ENCODE measurements at regions not wholly inside any gene's neighbourhood (a gene's known extent, or its start where the extent isn't known, plus 50 kb on each side); places are given as distances from the start of the nearest gene placed in this dataset.

- DNase-seq (ENCODE audit: low spot score), result no peak
- 25% methylated on average over 13 of the region's 13 CpGs for WGBS
Measured at GRCh38 chr9:129237164-129237611, 59.1 kb upstream of the IER5L start.

DNA sequence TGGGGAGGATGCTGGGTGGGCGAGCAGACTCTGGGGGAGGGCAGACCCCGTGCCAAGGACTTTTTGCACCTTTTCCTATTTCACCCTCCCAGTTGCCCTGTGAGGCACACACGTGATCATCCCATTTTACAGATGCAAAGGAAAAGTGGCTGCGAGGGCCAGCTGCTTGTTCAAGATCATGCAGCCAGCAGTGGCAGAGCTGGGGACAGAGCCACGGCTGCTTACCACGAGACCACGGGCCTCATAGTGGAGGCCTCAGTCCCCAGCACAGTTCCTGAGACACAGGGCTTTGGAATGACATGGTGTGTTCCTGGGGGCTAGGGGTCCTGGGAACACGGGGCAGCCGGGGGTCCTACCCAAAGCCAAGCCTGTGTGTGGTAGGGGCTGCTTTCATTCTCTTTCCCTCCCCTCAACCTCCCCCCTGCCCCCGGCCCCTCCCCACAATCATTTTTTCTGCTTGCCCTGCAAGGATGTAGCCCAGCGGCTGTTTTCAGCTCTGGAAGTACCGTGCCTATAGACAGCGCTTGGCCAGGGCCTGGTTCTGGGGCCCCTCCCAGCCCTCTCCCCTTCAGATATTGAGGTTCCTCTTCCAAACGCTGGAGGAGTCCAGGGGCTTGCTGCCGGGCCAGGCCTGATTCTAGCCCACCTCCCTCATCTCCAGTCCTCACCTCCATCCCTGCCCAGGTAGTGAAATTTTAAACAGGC is 58.5 kb upstream of the IER5L start:
- no peak for DNase-seq (ENCODE audit: low spot score)
- no peaks in the 10 kb centered on the region for H3K9me3 ChIP-seq (ENCODE audit: control insufficient read depth in 4 of 4, low read length in 3 of 4)
- 59% methylated on average over 15 of the region's 15 CpGs for WGBS
- H3K4me1 ChIP-seq (ENCODE audit: control insufficient read depth in 4 of 4, insufficient read depth in 4 of 4, low read length in 3 of 4), result no peaks in the 10 kb centered on the region
- no peak overlapping the region for H3K4me3 ChIP-seq (ENCODE audit: low read depth in 1 of 3, low read length in 3 of 3)
- H3K9ac ChIP-seq (ENCODE audit: low read depth in 1 of 2, low read length in 2 of 2), result no peak overlapping the region
- H3K27me3 ChIP-seq (ENCODE audit: control insufficient read depth in 4 of 4, insufficient read depth in 4 of 4, low read length in 3 of 4), result no peaks in the 10 kb centered on the region
- no peaks in the 10 kb centered on the region for H3K36me3 ChIP-seq (ENCODE audit: control insufficient read depth in 4 of 4, insufficient read depth in 3 of 4, low read depth in 1 of 4, low read length in 3 of 4)
- H3K27ac ChIP-seq (ENCODE audit: low read depth in 1 of 2, low read length in 2 of 2), result no peak overlapping the region
- TF ChIP-seq ZBTB33 (IDR thresholded peaks at IDR 0.05) (no peak), FOXA2 (IDR thresholded peaks at IDR 0.05) (no peak), GABPA (IDR thresholded peaks at IDR 0.05 in 1 of 2, conservative IDR thresholded peaks at IDR 0.05 in 1 of 2) (no peak), TAF1 (conservative IDR thresholded peaks at IDR 0.05) (no peak), JUND (IDR thresholded peaks at IDR 0.05) (no peak), RXRA (IDR thresholded peaks at IDR 0.05) (no peak), HNF4A (conservative IDR thresholded peaks at IDR 0.05) (no peak), EGR1 (IDR thresholded peaks at IDR 0.05; ENCODE audit: low read depth in 2 of 2) (no peak), YY1 (IDR thresholded peaks at IDR 0.05) (no peak), FOXA1 (IDR thresholded peaks at IDR 0.05) (no peak)
- TF ChIP-seq, protein P1, sequence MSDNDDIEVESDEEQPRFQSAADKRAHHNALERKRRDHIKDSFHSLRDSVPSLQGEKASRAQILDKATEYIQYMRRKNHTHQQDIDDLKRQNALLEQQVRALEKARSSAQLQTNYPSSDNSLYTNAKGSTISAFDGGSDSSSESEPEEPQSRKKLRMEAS (IDR thresholded peaks at IDR 0.05), result no peak
- TF ChIP-seq, protein P2, sequence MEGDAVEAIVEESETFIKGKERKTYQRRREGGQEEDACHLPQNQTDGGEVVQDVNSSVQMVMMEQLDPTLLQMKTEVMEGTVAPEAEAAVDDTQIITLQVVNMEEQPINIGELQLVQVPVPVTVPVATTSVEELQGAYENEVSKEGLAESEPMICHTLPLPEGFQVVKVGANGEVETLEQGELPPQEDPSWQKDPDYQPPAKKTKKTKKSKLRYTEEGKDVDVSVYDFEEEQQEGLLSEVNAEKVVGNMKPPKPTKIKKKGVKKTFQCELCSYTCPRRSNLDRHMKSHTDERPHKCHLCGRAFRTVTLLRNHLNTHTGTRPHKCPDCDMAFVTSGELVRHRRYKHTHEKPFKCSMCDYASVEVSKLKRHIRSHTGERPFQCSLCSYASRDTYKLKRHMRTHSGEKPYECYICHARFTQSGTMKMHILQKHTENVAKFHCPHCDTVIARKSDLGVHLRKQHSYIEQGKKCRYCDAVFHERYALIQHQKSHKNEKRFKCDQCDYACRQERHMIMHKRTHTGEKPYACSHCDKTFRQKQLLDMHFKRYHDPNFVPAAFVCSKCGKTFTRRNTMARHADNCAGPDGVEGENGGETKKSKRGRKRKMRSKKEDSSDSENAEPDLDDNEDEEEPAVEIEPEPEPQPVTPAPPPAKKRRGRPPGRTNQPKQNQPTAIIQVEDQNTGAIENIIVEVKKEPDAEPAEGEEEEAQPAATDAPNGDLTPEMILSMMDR (IDR thresholded peaks at IDR 0.05; ENCODE audit: low read depth, low read length, missing input control), result no peak
- TF ChIP-seq, protein P3, sequence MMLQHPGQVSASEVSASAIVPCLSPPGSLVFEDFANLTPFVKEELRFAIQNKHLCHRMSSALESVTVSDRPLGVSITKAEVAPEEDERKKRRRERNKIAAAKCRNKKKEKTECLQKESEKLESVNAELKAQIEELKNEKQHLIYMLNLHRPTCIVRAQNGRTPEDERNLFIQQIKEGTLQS (IDR thresholded peaks at IDR 0.05), result no peak

More at GRCh38 chr9:129237164-129237611, 59.1 kb upstream of the IER5L start:
- no peaks in the 10 kb centered on the region for H3K36me3 ChIP-seq (ENCODE audit: control insufficient read depth in 4 of 4, insufficient read depth in 3 of 4, low read depth in 1 of 4, low read length in 3 of 4)
- no peak overlapping the region for H3K9ac ChIP-seq (ENCODE audit: low read depth in 1 of 2, low read length in 2 of 2)
- no peak overlapping the region for H3K27ac ChIP-seq (ENCODE audit: low read depth in 1 of 2, low read length in 2 of 2)
- H3K4me1 ChIP-seq (ENCODE audit: control insufficient read depth in 4 of 4, insufficient read depth in 4 of 4, low read length in 3 of 4), result no peaks in the 10 kb centered on the region
- TF ChIP-seq SP1 (IDR thresholded peaks at IDR 0.05) (no peak), HNF4G (IDR thresholded peaks at IDR 0.05) (no peak), NR2F2 (IDR thresholded peaks at IDR 0.05) (no peak), FOXA2 (IDR thresholded peaks at IDR 0.05) (no peak), RAD21 (IDR thresholded peaks at IDR 0.05) (no peak), ZBTB33 (IDR thresholded peaks at IDR 0.05) (no peak), EGR1 (IDR thresholded peaks at IDR 0.05; ENCODE audit: low read depth in 2 of 2) (no peak), JUND (IDR thresholded peaks at IDR 0.05) (no peak), TAF1 (conservative IDR thresholded peaks at IDR 0.05) (no peak), FOXA1 (IDR thresholded peaks at IDR 0.05) (no peak), HNF4A (conservative IDR thresholded peaks at IDR 0.05) (no peak), YY1 (IDR thresholded peaks at IDR 0.05) (no peak), GABPA (IDR thresholded peaks at IDR 0.05 in 1 of 2, conservative IDR thresholded peaks at IDR 0.05 in 1 of 2) (no peak)
- TF ChIP-seq, protein P1 (IDR thresholded peaks at IDR 0.05), result no peak
- TF ChIP-seq, protein P3 (IDR thresholded peaks at IDR 0.05), result no peak
- TF ChIP-seq, protein P2 (IDR thresholded peaks at IDR 0.05; ENCODE audit: low read depth, low read length, missing input control), result no peak
- H3K9me3 ChIP-seq (ENCODE audit: control insufficient read depth in 4 of 4, low read length in 3 of 4), result no peaks in the 10 kb centered on the region
- H3K4me3 ChIP-seq (ENCODE audit: low read depth in 1 of 3, low read length in 3 of 3), result no peak overlapping the region
- no peaks in the 10 kb centered on the region for H3K27me3 ChIP-seq (ENCODE audit: control insufficient read depth in 4 of 4, insufficient read depth in 4 of 4, low read length in 3 of 4)
